HuH-7 (cell line): ENCODE measurements at regions not wholly inside any gene's neighbourhood (a gene's known extent, or its start where the extent isn't known, plus 50 kb on each side); places are given as distances from the start of the nearest gene placed in this dataset.
A peak's percentile ranks its signal among the peaks of the same experiment; 100 is the strongest.

ENCODE experiments used
- DNase-seq: peaks from one replicate; pipeline ENCODE4 v3.0.0; 2011; ENCODE audit warnings: low spot score

GRCh38 chr11:15815246-15816195 is 540.8 kb downstream of the SOX6 start:
- DNase-seq = no peak

DNA sequence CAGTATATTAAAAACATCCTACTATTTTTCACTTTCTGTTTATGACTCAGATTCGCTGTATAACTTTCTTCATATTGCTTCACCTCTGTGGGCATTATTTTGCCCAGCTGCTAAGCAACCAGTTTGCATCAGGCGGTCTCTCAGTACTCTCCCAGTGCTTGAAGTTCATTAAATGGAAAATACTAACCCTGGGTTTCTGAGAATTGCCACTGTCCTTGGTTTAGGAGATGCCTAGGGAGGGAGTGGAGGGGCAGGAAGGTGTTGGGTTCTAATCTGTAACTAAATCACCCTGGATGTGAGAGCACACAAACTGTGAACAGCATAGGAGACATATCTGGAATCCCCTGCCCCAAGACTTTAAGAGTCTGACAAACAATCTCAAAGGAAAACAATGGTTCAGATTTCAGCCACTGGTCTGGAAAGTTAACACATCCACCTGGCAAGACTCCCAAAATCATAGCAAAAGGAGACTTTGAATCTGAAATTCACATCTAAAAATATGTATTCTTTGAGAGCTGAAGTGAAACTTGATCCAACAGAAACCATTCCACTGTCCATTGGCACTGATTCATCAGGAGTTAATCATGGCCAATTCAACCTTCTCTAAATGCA is 540.0 kb downstream of the SOX6 start:
- no peak for DNase-seq

DNA sequence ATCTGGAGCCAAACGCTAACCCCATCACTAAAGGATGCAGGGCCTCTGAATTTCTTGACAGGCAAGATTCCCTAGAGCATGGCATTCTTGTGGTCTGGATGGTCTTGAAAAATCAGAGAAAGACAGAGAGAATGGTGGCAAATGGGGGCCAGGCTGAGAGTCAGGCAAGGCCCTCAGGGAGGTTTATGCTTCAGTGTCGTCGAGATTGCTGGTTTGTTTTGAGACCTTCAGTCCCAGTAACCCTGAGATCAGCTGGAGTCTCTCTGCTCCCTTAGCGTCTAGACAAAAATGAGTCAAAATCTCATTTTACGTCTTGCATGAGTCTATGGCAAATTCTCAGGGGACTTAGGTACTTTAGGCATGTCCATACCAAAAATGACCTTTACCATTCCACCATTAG is 539.3 kb downstream of the SOX6 start:
- no peak for DNase-seq

DNA sequence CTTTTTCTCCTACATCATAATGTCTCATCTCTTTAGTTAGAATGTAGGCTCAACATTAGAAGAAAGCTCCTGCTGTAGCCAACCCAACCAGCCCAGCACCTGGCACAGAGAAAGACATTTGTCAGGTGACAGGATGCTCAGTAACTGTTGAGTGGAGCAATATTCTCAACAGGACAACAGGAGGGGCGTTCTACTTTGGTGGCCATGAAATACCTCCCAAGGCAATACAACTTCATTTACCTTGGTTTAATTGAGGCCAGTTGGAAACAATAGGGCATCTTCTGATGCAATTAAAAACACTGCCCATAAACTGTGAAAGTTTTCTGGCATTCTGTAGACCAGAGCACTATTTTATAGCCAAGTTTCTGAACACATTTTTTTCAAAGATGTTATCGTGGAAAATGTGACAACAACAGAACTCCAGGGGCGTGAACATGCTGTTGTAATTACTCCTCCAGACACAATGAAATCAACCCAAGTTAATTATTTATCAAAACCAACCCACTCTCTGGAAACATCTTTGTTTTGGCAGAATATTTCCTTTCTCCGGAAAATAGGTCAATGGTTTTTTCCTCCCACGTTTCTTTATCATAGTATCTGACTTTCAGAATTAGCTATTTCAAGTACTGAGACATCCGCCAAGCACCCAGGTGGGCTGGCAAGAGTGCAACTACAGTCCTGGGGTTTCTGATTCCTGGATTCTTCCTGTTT is 538.1 kb downstream of the SOX6 start:
- DNase-seq = no peak

GRCh38 chr11:15819679-15820286 is 536.6 kb downstream of the SOX6 start:
- peak; percentile 37 for DNase-seq

DNA sequence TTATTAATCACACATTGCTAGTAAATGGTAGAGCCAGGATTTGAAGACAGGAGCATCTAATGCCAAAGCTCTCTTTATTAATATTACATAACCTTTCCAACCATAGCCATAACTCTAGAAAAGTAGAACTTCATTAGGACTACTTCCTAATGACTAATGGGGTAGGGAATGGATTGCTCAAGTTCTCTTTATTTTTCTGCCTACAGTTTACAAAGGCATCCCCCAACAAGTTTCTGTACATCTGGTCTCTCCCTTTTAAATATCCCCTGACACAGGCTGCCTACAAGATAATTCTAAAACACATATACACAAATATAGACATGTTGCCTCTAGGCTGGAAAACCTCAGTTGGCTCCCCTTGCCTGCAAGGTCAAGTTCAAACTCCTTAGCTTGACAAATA is 534.9 kb downstream of the SOX6 start:
- DNase-seq = no peak

- no peak for DNase-seq
Observed at GRCh38 chr11:15824060-15824459, 532.3 kb downstream of the SOX6 start.

DNA sequence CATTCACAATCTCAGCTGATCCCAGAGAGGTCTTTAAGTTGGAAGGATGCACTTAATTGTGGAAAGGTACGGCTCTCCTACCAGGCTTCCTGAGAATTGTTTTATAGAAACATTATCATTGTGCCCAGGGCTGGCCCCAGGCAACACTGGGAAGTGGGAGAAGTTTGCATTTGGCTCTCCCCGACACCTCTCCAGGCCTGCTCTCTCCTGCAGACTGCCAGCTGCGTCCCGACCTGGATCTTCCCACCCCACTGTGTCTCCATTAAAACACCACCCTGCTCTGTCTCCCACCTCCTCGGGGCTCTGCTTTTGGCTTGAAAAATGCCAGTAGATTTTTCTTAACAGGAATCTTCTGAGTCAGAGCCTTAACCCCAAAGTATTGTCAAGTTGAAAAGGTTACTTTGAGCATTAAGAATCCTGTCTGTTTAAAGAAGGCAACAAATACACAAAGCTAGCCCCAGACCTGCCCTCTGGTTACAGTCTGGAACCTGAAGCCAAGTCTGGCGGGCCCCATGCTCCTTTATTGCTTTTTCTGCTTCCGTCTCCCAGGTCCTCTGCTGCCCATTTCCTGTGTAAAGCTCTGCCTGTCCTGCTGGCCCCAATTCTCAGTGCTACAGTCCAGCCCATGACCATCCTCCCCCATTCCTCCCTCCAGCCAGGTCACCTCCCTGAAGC is 530.2 kb downstream of the SOX6 start:
- no peak for DNase-seq

DNA sequence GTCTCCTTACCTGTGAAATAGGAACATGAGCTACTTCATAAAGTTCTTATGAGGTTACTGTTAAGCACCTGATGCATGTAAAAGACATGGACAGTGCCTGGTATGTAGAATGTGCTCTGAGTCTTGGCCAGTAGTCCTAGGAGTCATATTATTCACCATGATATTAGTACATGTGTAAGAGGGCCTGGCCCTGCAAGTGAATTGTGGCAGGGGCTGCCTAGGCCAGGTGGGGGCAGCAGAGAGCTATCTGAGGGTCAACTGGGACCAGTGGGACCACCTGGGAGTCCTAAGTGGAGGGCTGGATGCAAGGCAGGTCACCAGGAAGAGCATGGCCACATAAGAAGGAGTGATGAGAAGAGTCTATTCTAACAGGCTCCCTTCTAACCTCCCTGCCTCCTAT is 529.5 kb downstream of the SOX6 start:
- DNase-seq = peak; percentile 47

- DNase-seq = no peak
Observed at GRCh38 chr11:15828215-15828853, 528.0 kb downstream of the SOX6 start.

GRCh38 chr11:15829312-15829711 is 527.0 kb downstream of the SOX6 start:
- no peak for DNase-seq

DNA sequence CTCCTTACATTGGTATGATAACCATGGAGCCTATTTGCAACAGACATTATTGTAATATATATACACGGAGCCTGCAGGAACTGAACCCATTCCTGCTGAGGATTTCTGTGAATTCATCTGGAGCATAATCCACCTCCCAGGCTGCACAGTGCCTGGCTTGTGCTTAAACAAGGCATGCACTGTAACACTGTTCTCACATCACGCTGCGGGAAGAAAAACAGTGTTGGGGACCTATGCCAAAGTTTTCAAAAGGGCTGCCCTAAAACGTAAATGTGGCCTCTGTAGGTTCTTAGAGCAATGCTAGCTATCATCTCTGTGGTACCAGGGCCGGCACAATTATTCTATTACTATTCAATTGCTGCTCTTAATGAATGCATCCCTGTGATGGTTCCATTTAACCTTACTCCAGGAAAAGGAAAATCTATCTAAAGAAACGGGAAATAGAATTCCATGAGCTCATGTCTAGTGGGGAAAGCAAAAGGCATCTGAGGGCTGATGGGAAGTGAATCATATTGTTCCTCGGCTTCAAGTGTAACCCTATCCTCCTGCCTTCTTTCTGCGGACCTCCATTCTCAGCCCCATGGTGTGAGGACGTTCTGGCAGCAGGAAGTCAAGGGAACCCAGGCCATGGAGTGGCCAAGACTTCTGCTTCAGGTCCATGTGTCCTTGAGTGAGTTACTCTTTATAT is 525.5 kb downstream of the SOX6 start:
- DNase-seq = no peak

- DNase-seq = no peak
Observed at GRCh38 chr11:15835788-15836411, 520.4 kb downstream of the SOX6 start.

GRCh38 chr11:15836795-15837194 is 519.6 kb downstream of the SOX6 start:
- no peak for DNase-seq

- peak; percentile 16 for DNase-seq
Observed at GRCh38 chr11:15837901-15838489, 518.4 kb downstream of the SOX6 start.

GRCh38 chr11:15839061-15839460 is 517.3 kb downstream of the SOX6 start:
- no peak for DNase-seq

GRCh38 chr11:15840966-15841365 is 515.4 kb downstream of the SOX6 start:
- no peak for DNase-seq

DNA sequence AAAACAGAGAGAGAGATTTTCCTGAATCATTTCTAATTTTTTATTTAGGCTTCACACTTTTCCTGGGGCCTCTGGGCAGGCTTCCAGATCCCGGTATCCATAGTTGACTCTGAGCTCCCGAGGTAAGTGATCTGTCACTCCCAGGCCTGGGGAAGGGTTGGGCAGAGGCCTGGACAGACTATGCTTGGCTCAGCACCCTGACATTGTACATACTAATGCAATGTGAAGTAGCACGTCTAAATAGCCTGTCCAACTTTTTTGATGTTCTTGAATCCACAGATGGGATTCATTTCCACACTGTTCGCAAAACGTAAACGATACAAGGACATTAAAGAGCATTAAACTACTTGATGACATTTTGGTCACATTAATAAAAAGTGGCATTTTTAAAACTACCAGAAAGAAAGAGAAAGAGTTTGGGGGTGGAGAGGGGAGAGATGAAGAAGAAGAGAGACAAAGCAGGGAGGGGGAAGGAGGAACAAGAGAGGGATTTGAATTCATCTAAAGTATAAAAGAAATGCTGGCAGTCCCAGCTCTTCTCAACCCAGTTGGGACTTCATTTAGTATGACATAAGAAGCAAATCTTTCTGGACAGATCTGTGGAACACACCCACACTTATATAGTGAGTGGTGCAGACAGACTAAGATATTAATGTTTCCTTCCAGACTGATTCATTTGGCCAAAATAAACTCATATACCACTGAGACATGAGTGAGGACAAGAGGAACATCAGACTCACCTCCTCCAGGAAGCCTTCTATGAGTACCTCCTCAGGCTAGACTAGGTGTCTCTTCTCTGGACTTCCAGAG is 514.2 kb downstream of the SOX6 start:
- no peak for DNase-seq

GRCh38 chr11:15843309-15843872 is 513.0 kb downstream of the SOX6 start:
- no peak for DNase-seq
